Endodermal cell (in vitro differentiated cells): ENCODE measurements at regions not wholly inside any gene's neighbourhood (a gene's known extent, or its start where the extent isn't known, plus 50 kb on each side); places are given as distances from the start of the nearest gene placed in this dataset.

ENCODE experiments used
- DNase-seq: peaks from one replicate; pipeline ENCODE4 v3.0.0-alpha.2; 2017
- H3K27ac ChIP-seq: 2 replicates; pipeline ENCODE4 v1.5.1; 2013; ENCODE audit warnings: mild to moderate bottlenecking, low read depth, low read length, moderate library complexity
- H3K27me3 ChIP-seq: 2 replicates; pipeline ENCODE4 v1.6.1; 2013; ENCODE audit warnings: mild to moderate bottlenecking, low read length, moderate library complexity; ENCODE audit not compliant: insufficient read depth, control insufficient read depth, poor library complexity, severe bottlenecking
- H3K36me3 ChIP-seq: 2 replicates; pipeline ENCODE4 v1.7.0; 2013; ENCODE audit warnings: mild to moderate bottlenecking, low read length, moderate library complexity; ENCODE audit not compliant: control insufficient read depth, insufficient read depth
- H3K4me1 ChIP-seq: one replicate; pipeline ENCODE4 v1.7.0; 2013; ENCODE audit warnings: low read length; ENCODE audit not compliant: control insufficient read depth, insufficient read depth
- H3K4me3 ChIP-seq: 2 replicates; pipeline ENCODE4 v1.5.1; 2013; ENCODE audit warnings: mild to moderate bottlenecking, low read length, moderate library complexity
- H3K9ac ChIP-seq: 2 replicates; pipeline ENCODE4 v1.6.1; 2013; ENCODE audit warnings: mild to moderate bottlenecking, low read length, moderate library complexity; ENCODE audit not compliant: poor library complexity, severe bottlenecking; ENCODE audit errors: extremely low read depth
- H3K9me3 ChIP-seq: 2 replicates; pipeline ENCODE4 v1.6.1; 2013; ENCODE audit warnings: mild to moderate bottlenecking, low read length, moderate library complexity; ENCODE audit not compliant: control insufficient read depth
- H3K27ac Mint-ChIP-seq: 2 replicates; pipeline ENCODE4 v1.8.0; 2020; ENCODE audit warnings: mixed read lengths
- H3K27me3 Mint-ChIP-seq: 2 replicates; pipeline ENCODE4 v1.8.0; 2021; ENCODE audit warnings: mild to moderate bottlenecking, mixed read lengths; ENCODE audit not compliant: insufficient read depth
- H3K36me3 Mint-ChIP-seq: 2 replicates; pipeline ENCODE4 v1.8.0; 2020; ENCODE audit warnings: low read depth, mixed read lengths
- H3K4me1 Mint-ChIP-seq: 2 replicates; pipeline ENCODE4 v1.8.0; 2020; ENCODE audit warnings: mixed read lengths
- H3K4me3 Mint-ChIP-seq: 2 replicates; pipeline ENCODE4 v1.8.0; 2020; ENCODE audit warnings: mild to moderate bottlenecking, moderate library complexity, mixed read lengths
- H3K9me3 Mint-ChIP-seq: 2 replicates; pipeline ENCODE4 v1.8.0; 2020; ENCODE audit warnings: mild to moderate bottlenecking, mixed read lengths
- WGBS, 2 experiments: methylation state at CpG; one replicate each; pipeline versions ENCODE4 v1.1.5 to v1.1.7; 2013; ENCODE audit warnings: missing lambda C conversion rate in 2 of 2, mixed read lengths in 1 of 2; ENCODE audit not compliant: insufficient coverage in 1 of 2, insufficient read length in 1 of 2; 5-methylcytosine and 5-hydroxymethylcytosine counted together
- TF ChIP-seq, protein P1 (sequence below): fragments of 200-600 bp; sonication (generic); conservative IDR thresholded peaks from 2 replicates; pipeline ENCODE4 v1.5.0; 2021; ENCODE audit warnings: antibody characterized with exemption, mild to moderate bottlenecking

DNA sequence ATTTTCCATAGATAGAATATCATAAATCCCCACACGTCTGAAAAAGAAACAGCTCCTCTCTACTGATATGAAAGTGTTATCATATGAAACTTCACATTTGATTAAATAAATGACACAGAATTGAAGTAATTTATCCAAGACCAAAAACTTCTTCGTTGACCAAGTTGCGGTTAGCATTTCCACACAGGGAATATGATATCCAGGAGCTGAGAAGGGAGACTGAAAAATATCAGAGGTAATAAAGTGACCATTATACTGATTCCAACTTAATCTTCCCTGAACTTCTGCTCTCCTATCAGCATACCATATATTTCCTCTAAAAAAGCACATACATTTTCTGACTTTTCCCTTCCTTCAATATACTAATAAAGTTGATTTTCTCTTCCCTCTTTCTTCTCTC is 356.2 kb upstream of the CHST9 start:
- Histone ChIP-seq H3K4me3 (no peak overlapping the region), H3K4me1 (no peaks in the 10 kb centered on the region), H3K27me3 (no peaks in the 10 kb centered on the region), H3K9ac (no peak overlapping the region), H3K36me3 (no peaks in the 10 kb centered on the region), H3K27ac (no peak overlapping the region), H3K9me3 (no peaks in the 10 kb centered on the region)
- TF ChIP-seq, protein P1, sequence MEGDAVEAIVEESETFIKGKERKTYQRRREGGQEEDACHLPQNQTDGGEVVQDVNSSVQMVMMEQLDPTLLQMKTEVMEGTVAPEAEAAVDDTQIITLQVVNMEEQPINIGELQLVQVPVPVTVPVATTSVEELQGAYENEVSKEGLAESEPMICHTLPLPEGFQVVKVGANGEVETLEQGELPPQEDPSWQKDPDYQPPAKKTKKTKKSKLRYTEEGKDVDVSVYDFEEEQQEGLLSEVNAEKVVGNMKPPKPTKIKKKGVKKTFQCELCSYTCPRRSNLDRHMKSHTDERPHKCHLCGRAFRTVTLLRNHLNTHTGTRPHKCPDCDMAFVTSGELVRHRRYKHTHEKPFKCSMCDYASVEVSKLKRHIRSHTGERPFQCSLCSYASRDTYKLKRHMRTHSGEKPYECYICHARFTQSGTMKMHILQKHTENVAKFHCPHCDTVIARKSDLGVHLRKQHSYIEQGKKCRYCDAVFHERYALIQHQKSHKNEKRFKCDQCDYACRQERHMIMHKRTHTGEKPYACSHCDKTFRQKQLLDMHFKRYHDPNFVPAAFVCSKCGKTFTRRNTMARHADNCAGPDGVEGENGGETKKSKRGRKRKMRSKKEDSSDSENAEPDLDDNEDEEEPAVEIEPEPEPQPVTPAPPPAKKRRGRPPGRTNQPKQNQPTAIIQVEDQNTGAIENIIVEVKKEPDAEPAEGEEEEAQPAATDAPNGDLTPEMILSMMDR, result no peak
- no peak overlapping the region for H3K4me3 Mint-ChIP-seq
- no peak overlapping the region for H3K27ac Mint-ChIP-seq
- WGBS, 2 experiments, result 95% methylated on average over 2 of the region's 3 CpGs; no CpG with 5 or more reads in 1 of the 2 experiments
- DNase-seq, result no peak
- H3K36me3 Mint-ChIP-seq, result no peaks in the 10 kb centered on the region
- H3K9me3 Mint-ChIP-seq, result no peaks in the 10 kb centered on the region
- no peaks in the 10 kb centered on the region for H3K27me3 Mint-ChIP-seq
- H3K4me1 Mint-ChIP-seq, result peaks cover 8% of the 10 kb centered on the region

DNA sequence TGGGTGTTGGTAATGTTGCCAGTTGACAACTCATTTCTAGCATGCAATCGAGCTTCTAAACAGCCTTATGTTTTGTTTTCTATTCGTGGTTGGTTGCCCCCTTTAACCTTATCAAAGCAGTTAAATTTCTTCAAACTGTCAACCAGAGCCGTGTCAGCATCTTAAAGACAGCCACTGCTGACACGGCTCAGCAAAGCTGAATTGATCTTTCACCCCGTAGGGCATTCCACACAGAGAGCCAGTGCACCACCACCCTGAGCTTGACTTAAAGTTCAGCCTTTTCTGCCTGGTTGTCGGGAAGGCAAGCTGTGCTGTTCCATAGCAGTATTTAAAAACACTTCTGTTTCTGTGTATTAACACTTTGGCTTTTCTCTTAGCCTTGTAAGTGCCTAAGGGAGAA is 355.0 kb upstream of the CHST9 start:
- H3K4me1 Mint-ChIP-seq, result peaks cover 8% of the 10 kb centered on the region
- no peaks in the 10 kb centered on the region for H3K9me3 Mint-ChIP-seq
- no peak overlapping the region for H3K27ac Mint-ChIP-seq
- 33 to 54% methylated on average over 5 to 6 of the region's 6 CpGs for WGBS, 2 experiments
- peak overlapping the region; percentile 77 for H3K27ac ChIP-seq
- no peak overlapping the region for H3K4me3 Mint-ChIP-seq
- DNase-seq, result peak; percentile 58
- TF ChIP-seq, protein P1, result no peak
- H3K27me3 Mint-ChIP-seq, result no peaks in the 10 kb centered on the region
- H3K27me3 ChIP-seq, result no peaks in the 10 kb centered on the region
- H3K36me3 Mint-ChIP-seq, result no peaks in the 10 kb centered on the region
- no peak overlapping the region for H3K4me3 ChIP-seq
- H3K36me3 ChIP-seq, result no peaks in the 10 kb centered on the region
- H3K9ac ChIP-seq, result no peak overlapping the region
- H3K9me3 ChIP-seq, result no peaks in the 10 kb centered on the region
- H3K4me1 ChIP-seq, result no peaks in the 10 kb centered on the region

DNA sequence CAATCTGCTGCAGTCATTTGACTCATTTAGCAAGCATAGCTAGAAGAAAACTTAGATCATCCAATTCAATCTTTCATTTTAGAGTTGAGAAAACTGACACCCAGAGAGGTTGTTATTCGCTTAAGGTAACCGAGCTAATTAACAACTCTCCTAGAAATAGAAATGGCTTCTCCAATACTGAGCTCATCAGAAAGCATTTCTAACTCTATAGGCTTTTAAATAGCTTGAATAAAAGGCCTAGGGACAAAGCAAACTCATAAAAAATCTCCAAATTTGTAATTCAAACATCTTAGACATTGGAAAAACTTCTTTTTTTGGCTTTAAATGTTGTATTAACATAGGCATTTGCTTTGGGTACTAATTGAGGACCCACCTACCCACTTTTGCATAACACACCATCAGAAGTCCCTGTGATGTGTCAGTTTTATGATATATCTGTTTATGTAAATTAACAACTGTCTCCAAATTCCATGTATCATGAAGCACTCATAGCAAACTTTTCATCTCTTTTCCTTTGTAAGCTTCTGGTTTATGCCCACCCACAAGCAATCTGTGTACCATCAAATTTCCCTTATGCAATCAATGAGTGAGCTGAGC is 343.9 kb upstream of the CHST9 start:
- H3K4me1 Mint-ChIP-seq, result no peaks in the 10 kb centered on the region
- Histone ChIP-seq H3K4me3 (no peak overlapping the region), H3K27ac (no peak overlapping the region), H3K27me3 (no peaks in the 10 kb centered on the region), H3K9me3 (no peaks in the 10 kb centered on the region), H3K4me1 (no peaks in the 10 kb centered on the region), H3K36me3 (no peaks in the 10 kb centered on the region), H3K9ac (no peak overlapping the region)
- H3K27me3 Mint-ChIP-seq, result no peaks in the 10 kb centered on the region
- H3K36me3 Mint-ChIP-seq, result no peaks in the 10 kb centered on the region
- H3K9me3 Mint-ChIP-seq, result peaks cover 6% of the 10 kb centered on the region
- H3K4me3 Mint-ChIP-seq, result no peak overlapping the region
- no peak for DNase-seq
- TF ChIP-seq, protein P1, result no peak
- 98% methylated on average over 2 of the region's 2 CpGs; no CpG with 5 or more reads in 1 of the 2 experiments for WGBS, 2 experiments
- no peak overlapping the region for H3K27ac Mint-ChIP-seq
